HUES48 (cell line): ENCODE measurements at regions not wholly inside any gene's neighbourhood (a gene's known extent, or its start where the extent isn't known, plus 50 kb on each side); places are given as distances from the start of the nearest gene placed in this dataset.

Source experiments
- H3K27ac ChIP-seq: one replicate; pipeline ENCODE4 v1.7.0; 2013; ENCODE audit warnings: low read depth, low read length, inconsistent platforms
- H3K27me3 ChIP-seq: 2 replicates; pipeline ENCODE4 v1.6.1; 2013; ENCODE audit warnings: mild to moderate bottlenecking, low read length; ENCODE audit not compliant: control insufficient read depth, insufficient read depth
- H3K36me3 ChIP-seq: 2 replicates; pipeline ENCODE4 v1.6.1; 2013; ENCODE audit warnings: low read length; ENCODE audit not compliant: control insufficient read depth, insufficient read depth
- H3K4me1 ChIP-seq: 2 replicates; pipeline ENCODE4 v1.6.1; 2013; ENCODE audit warnings: mild to moderate bottlenecking, low read length; ENCODE audit not compliant: control insufficient read depth, insufficient read depth
- H3K4me3 ChIP-seq: 2 replicates; pipeline ENCODE4 v1.5.1; 2013; ENCODE audit warnings: mild to moderate bottlenecking, low read depth, low read length
- H3K9ac ChIP-seq: 2 replicates; pipeline ENCODE4 v1.6.1; 2013; ENCODE audit warnings: mild to moderate bottlenecking, low read depth, low read length, moderate library complexity
- H3K9me3 ChIP-seq: 2 replicates; pipeline ENCODE4 v1.6.1; 2013; ENCODE audit warnings: low read length; ENCODE audit not compliant: control insufficient read depth, insufficient read depth

DNA sequence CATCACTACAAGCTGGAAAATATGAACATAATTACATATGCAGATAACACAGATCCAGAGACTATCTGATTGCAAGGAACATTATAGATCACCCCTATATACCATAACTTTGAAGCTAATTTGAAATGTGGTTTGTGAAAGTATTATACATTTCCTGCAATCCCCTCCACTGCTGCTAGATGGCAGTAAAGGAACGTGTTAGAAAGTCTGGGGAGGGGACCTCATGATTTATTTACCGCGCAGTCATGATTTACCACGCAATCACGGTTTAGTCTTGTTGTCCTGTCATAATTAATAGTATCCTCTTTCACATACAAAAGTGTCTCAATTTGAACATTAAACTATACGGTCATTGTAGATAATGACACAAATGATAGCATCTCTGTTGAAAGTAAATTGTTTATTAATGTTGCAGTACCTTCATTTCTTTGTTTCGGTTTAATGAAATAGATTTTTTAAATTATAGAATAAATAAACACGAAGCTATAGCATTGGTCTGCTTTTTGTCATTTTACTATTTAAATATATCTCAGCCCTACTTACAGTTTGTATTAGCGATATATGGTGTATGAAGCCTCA is 145.3 kb upstream of the PRSS1 start:
- H3K4me1 ChIP-seq: no peaks in the 10 kb centered on the region
- no peak overlapping the region for H3K27ac ChIP-seq
- no peaks in the 10 kb centered on the region for H3K27me3 ChIP-seq
- no peak overlapping the region for H3K4me3 ChIP-seq
- no peaks in the 10 kb centered on the region for H3K9me3 ChIP-seq
- H3K36me3 ChIP-seq: no peaks in the 10 kb centered on the region
- no peak overlapping the region for H3K9ac ChIP-seq

DNA sequence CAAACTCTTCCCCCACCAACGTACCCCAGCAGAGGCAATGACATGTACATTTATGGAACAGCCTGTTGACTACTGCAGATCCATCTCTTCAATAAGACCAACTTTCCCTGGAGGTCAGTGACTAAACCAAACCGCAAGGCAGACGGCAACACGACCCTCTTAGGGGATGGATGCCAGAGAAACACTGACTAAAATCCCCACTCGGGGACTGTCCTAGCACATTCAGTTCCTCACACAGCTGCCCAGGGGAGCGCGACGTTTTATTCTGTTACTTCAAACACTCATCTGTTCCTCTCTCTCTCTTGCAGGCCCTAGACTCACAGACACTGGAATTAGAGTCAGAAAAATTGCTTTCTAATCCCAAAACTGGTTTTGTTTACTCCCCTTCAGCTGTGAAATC is 146.5 kb upstream of the PRSS1 start:
- H3K4me1 ChIP-seq: no peaks in the 10 kb centered on the region

DNA sequence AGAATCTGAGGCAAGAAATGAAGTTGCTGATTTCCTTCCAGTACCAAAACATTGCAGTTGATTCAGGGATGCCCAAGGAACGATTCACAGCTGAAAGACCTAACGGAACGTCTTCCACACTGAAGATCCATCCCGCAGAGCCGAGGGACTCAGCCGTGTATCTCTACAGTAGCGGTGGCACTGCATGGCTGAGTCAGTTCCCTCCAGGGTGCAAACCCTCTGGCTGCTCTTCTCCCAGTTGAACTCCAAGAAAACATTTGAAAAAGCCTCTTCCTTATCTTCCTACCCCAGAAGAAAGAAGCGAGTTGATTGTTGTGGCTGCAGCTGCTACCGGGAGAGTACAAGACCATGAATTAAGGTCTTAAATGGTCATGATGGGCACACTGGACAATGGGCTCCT is 147.1 kb upstream of the PRSS1 start:
- no peak overlapping the region for H3K9ac ChIP-seq
- H3K36me3 ChIP-seq: no peaks in the 10 kb centered on the region
- H3K9me3 ChIP-seq: no peaks in the 10 kb centered on the region
- no peaks in the 10 kb centered on the region for H3K4me1 ChIP-seq
- no peaks in the 10 kb centered on the region for H3K27me3 ChIP-seq
- H3K4me3 ChIP-seq: no peak overlapping the region
- H3K27ac ChIP-seq: no peak overlapping the region

More for the DNA sequence above, 146.5 kb upstream of the PRSS1 start:
- Histone ChIP-seq H3K27ac (no peak overlapping the region), H3K4me3 (no peak overlapping the region), H3K27me3 (no peaks in the 10 kb centered on the region), H3K9me3 (no peaks in the 10 kb centered on the region), H3K9ac (no peak overlapping the region), H3K36me3 (no peaks in the 10 kb centered on the region)

GRCh38 chr7:142598297-142598696 is 151.0 kb upstream of the PRSS1 start:
- Histone ChIP-seq H3K4me3 (no peak overlapping the region), H3K27me3 (no peaks in the 10 kb centered on the region), H3K4me1 (no peaks in the 10 kb centered on the region), H3K9me3 (no peaks in the 10 kb centered on the region), H3K27ac (no peak overlapping the region), H3K36me3 (no peaks in the 10 kb centered on the region), H3K9ac (no peak overlapping the region)

DNA sequence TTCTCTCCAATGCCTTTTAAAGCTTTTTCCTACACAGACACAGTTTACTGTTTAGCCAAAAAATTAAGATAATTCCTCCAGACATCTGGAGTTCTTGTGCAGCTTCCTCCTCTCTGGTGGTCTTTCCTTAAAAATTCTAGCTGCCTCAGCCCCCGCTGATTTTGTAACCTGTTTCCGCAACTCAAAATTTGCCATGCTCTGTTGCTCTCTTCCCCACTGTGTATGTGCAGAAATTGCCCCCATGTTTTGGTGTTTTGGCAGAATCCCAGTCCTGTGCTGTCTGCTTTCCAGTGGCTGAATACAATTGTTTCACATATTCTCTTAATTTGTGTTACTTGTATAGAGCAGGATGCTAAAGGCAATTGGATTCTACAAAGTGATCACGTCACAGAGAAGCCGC is 151.7 kb upstream of the PRSS1 start:
- Histone ChIP-seq H3K27me3 (no peaks in the 10 kb centered on the region), H3K4me3 (no peak overlapping the region), H3K27ac (no peak overlapping the region), H3K9ac (no peak overlapping the region), H3K4me1 (no peaks in the 10 kb centered on the region), H3K36me3 (no peaks in the 10 kb centered on the region), H3K9me3 (no peaks in the 10 kb centered on the region)

- no peak overlapping the region for H3K4me3 ChIP-seq
- H3K27ac ChIP-seq: no peak overlapping the region
- no peaks in the 10 kb centered on the region for H3K27me3 ChIP-seq
- H3K4me1 ChIP-seq: no peaks in the 10 kb centered on the region
- no peaks in the 10 kb centered on the region for H3K36me3 ChIP-seq
- no peak overlapping the region for H3K9ac ChIP-seq
- H3K9me3 ChIP-seq: no peaks in the 10 kb centered on the region
Measured at GRCh38 chr7:142595816-142596516, 153.3 kb upstream of the PRSS1 start.

- no peak overlapping the region for H3K9ac ChIP-seq
- H3K27me3 ChIP-seq: no peaks in the 10 kb centered on the region
- no peak overlapping the region for H3K4me3 ChIP-seq
- no peaks in the 10 kb centered on the region for H3K9me3 ChIP-seq
- H3K4me1 ChIP-seq: no peaks in the 10 kb centered on the region
- no peak overlapping the region for H3K27ac ChIP-seq
- no peaks in the 10 kb centered on the region for H3K36me3 ChIP-seq
Measured at GRCh38 chr7:142594078-142594477, 155.2 kb upstream of the PRSS1 start.

DNA sequence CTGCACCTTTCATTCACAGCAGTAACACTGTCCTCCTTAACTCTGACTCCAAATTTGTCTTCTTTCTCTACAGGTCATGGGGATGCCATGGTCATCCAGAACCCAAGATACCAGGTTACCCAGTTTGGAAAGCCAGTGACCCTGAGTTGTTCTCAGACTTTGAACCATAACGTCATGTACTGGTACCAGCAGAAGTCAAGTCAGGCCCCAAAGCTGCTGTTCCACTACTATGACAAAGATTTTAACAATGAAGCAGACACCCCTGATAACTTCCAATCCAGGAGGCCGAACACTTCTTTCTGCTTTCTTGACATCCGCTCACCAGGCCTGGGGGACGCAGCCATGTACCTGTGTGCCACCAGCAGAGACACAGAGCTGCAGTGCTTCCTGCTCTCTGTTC is 156.2 kb upstream of the PRSS1 start:
- Histone ChIP-seq H3K9ac (no peak overlapping the region), H3K9me3 (no peaks in the 10 kb centered on the region), H3K27ac (no peak overlapping the region), H3K36me3 (no peaks in the 10 kb centered on the region), H3K27me3 (no peaks in the 10 kb centered on the region), H3K4me3 (no peak overlapping the region), H3K4me1 (no peaks in the 10 kb centered on the region)

- Histone ChIP-seq H3K9me3 (no peaks in the 10 kb centered on the region), H3K27me3 (no peaks in the 10 kb centered on the region), H3K27ac (no peak overlapping the region), H3K4me1 (no peaks in the 10 kb centered on the region), H3K36me3 (no peaks in the 10 kb centered on the region), H3K9ac (no peak overlapping the region), H3K4me3 (no peak overlapping the region)
Measured at GRCh38 chr7:142592664-142593063, 156.6 kb upstream of the PRSS1 start.

DNA sequence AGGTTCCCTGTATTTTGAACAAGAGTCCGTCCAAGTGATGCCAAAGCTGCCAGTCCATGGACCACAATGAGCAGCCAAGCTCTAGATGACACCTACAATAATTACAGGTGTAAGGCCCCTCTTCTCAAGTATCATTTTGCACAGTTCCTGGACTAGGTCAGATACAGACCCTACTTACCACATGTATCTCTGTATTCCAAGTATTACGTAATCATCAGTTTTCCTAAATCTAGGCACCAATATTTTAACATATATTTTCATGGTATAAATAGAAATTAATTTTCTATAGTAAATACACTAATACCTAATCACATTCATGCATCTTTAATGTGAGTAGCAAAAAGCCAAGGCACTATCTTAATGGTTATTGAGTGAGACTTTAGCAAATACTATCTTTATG is 157.0 kb upstream of the PRSS1 start:
- H3K4me1 ChIP-seq: no peaks in the 10 kb centered on the region
- H3K4me3 ChIP-seq: no peak overlapping the region
- no peaks in the 10 kb centered on the region for H3K27me3 ChIP-seq
- no peaks in the 10 kb centered on the region for H3K36me3 ChIP-seq
- H3K9me3 ChIP-seq: no peaks in the 10 kb centered on the region
- H3K9ac ChIP-seq: no peak overlapping the region
- H3K27ac ChIP-seq: no peak overlapping the region

DNA sequence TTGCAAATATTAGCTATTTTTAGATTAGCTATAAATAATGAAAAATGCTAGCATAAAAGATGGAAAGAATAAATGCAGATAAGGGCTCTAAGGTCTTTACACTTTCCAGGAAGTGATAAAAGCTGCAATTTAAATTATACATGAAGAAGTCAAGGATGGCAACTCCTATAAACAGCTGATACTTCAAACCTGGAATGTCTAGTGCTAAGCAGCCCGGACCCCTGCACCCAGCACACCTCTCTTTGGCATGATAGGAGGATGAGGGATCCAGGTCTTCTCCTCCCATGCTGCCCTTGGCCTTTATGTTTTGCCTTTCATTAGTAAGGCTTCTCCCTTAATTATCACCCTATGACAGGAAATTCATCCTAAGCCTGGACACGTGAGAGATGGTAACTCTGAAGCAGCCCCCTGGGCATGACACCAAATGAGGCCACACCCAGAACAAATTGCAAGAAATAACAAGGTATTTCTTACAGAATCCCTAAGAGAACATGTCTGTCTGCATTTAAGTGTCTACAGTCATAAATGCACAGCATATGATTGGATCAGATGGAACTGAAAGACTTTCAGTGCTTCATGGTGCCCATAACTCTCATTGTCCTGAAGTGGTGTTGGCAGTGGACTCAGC is 158.3 kb upstream of the PRSS1 start:
- H3K36me3 ChIP-seq: no peaks in the 10 kb centered on the region
- H3K27me3 ChIP-seq: no peaks in the 10 kb centered on the region
- H3K9me3 ChIP-seq: no peaks in the 10 kb centered on the region
- H3K4me1 ChIP-seq: no peaks in the 10 kb centered on the region
- no peak overlapping the region for H3K4me3 ChIP-seq
- no peak overlapping the region for H3K9ac ChIP-seq
- H3K27ac ChIP-seq: no peak overlapping the region
